ENCODE measurements at regions not wholly inside any gene's neighbourhood (a gene's known extent, or its start where the extent isn't known, plus 50 kb on each side); places are given as distances from the start of the nearest gene placed in this dataset.
A peak's percentile ranks its signal among the peaks of the same experiment; 100 is the strongest.

GRCh38 chr6:85192596-85192995 is 257.3 kb upstream of the NT5E start:
- no peaks in the 10 kb centered on the region for H4K20me1 ChIP-seq (ENCODE audit: insufficient read depth, low read length)
- H3K79me2 ChIP-seq (ENCODE audit: insufficient read depth, low read length) = no peaks in the 10 kb centered on the region
- H3K4me1 ChIP-seq (ENCODE audit: insufficient read depth, low read length) = peaks cover 4% of the 10 kb centered on the region
- H3K36me3 ChIP-seq (ENCODE audit: insufficient read depth, low read length) = no peaks in the 10 kb centered on the region
- H2AFZ ChIP-seq (ENCODE audit: low read depth, low read length) = no peak overlapping the region
- no peaks in the 10 kb centered on the region for H3K9me3 ChIP-seq (ENCODE audit: insufficient read depth, low read depth, low read length)
- Mint-ChIP-seq H3K9me3 (ENCODE audit: unreplicated experiment) (peaks cover 5% of the 10 kb centered on the region), H3K27ac (ENCODE audit: unreplicated experiment) (no peak overlapping the region), H3K36me3 (ENCODE audit: low read depth, unreplicated experiment) (no peaks in the 10 kb centered on the region), H3K27me3 (ENCODE audit: low read depth, unreplicated experiment) (no peaks in the 10 kb centered on the region), H3K4me1 (ENCODE audit: low read depth, unreplicated experiment) (peaks cover 17% of the 10 kb centered on the region), H3K4me3 (ENCODE audit: unreplicated experiment) (no peak overlapping the region)
- no peak overlapping the region for H3K4me3 ChIP-seq (ENCODE audit: insufficient read depth, low read depth, low read length)
- H3K27ac ChIP-seq (ENCODE audit: low read depth, low read length) = peak overlapping the region; percentile 55
- FAIRE-seq (no peak), DNase-seq (ENCODE audit: low read depth) (no peak)
- H3K9ac ChIP-seq (ENCODE audit: low read length) = no peak overlapping the region
- TF ChIP-seq EZH2 (IDR thresholded peaks at IDR 0.05; ENCODE audit: insufficient read depth, low read length) = no peak
- TF ChIP-seq, protein P1, sequence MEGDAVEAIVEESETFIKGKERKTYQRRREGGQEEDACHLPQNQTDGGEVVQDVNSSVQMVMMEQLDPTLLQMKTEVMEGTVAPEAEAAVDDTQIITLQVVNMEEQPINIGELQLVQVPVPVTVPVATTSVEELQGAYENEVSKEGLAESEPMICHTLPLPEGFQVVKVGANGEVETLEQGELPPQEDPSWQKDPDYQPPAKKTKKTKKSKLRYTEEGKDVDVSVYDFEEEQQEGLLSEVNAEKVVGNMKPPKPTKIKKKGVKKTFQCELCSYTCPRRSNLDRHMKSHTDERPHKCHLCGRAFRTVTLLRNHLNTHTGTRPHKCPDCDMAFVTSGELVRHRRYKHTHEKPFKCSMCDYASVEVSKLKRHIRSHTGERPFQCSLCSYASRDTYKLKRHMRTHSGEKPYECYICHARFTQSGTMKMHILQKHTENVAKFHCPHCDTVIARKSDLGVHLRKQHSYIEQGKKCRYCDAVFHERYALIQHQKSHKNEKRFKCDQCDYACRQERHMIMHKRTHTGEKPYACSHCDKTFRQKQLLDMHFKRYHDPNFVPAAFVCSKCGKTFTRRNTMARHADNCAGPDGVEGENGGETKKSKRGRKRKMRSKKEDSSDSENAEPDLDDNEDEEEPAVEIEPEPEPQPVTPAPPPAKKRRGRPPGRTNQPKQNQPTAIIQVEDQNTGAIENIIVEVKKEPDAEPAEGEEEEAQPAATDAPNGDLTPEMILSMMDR (IDR thresholded peaks at IDR 0.05; ENCODE audit: insufficient read depth, low read depth, low read length) = no peak
- no peak overlapping the region for H3K4me2 ChIP-seq (ENCODE audit: low read length)
- H3K27me3 ChIP-seq (ENCODE audit: insufficient read depth, low read length) = no peaks in the 10 kb centered on the region

DNA sequence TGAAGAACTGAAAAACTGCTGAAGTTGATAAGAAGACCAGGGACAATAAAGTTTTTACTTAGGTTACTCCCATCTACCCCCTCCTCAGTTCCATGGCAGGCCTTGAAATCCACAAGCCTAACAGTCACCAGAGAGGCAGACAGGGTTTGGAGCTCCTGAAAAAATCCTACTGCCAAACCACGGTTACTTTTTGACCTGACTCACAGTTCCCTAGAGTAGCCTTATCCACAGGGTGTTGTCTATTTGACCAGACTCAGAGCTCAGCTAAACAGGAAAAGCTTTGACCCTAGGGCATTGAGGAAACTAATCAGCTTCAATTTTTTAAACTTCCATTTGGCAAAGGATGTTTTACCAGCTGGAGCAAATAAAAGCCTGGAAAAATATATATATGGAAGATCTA is 257.7 kb upstream of the NT5E start:
- Histone ChIP-seq H4K20me1 (ENCODE audit: insufficient read depth, low read length) (no peaks in the 10 kb centered on the region), H3K4me2 (ENCODE audit: low read length) (peak overlapping the region; percentile 39), H3K27ac (ENCODE audit: low read depth, low read length) (peak overlapping the region; percentile 55), H3K79me2 (ENCODE audit: insufficient read depth, low read length) (no peaks in the 10 kb centered on the region), H3K36me3 (ENCODE audit: insufficient read depth, low read length) (no peaks in the 10 kb centered on the region), H3K4me1 (ENCODE audit: insufficient read depth, low read length) (peaks cover 4% of the 10 kb centered on the region), H3K9ac (ENCODE audit: low read length) (peak overlapping the region; percentile 40), H3K27me3 (ENCODE audit: insufficient read depth, low read length) (no peaks in the 10 kb centered on the region), H3K9me3 (ENCODE audit: insufficient read depth, low read depth, low read length) (no peaks in the 10 kb centered on the region), H3K4me3 (ENCODE audit: insufficient read depth, low read depth, low read length) (no peak overlapping the region), H2AFZ (ENCODE audit: low read depth, low read length) (no peak overlapping the region)
- H3K9me3 Mint-ChIP-seq (ENCODE audit: unreplicated experiment) = peaks cover 5% of the 10 kb centered on the region
- peak overlapping the region; percentile 97 for H3K27ac Mint-ChIP-seq (ENCODE audit: unreplicated experiment)
- DNase-seq (ENCODE audit: low read depth) (peak; percentile 3), FAIRE-seq (no peak)
- no peak overlapping the region for H3K4me3 Mint-ChIP-seq (ENCODE audit: unreplicated experiment)
- TF ChIP-seq, protein P1 (IDR thresholded peaks at IDR 0.05; ENCODE audit: insufficient read depth, low read depth, low read length) = no peak
- no peak for TF ChIP-seq EZH2 (IDR thresholded peaks at IDR 0.05; ENCODE audit: insufficient read depth, low read length)
- peaks cover 21% of the 10 kb centered on the region for H3K4me1 Mint-ChIP-seq (ENCODE audit: low read depth, unreplicated experiment)
- no peaks in the 10 kb centered on the region for H3K27me3 Mint-ChIP-seq (ENCODE audit: low read depth, unreplicated experiment)
- H3K36me3 Mint-ChIP-seq (ENCODE audit: low read depth, unreplicated experiment) = no peaks in the 10 kb centered on the region

- Histone ChIP-seq H3K79me2 (ENCODE audit: insufficient read depth, low read length) (no peaks in the 10 kb centered on the region), H3K4me1 (ENCODE audit: insufficient read depth, low read length) (peaks cover 4% of the 10 kb centered on the region), H3K9ac (ENCODE audit: low read length) (peak overlapping the region; percentile 40), H3K27ac (ENCODE audit: low read depth, low read length) (peak overlapping the region; percentile 55), H2AFZ (ENCODE audit: low read depth, low read length) (no peak overlapping the region), H3K4me2 (ENCODE audit: low read length) (peak overlapping the region; percentile 39), H3K27me3 (ENCODE audit: insufficient read depth, low read length) (no peaks in the 10 kb centered on the region), H4K20me1 (ENCODE audit: insufficient read depth, low read length) (no peaks in the 10 kb centered on the region), H3K4me3 (ENCODE audit: insufficient read depth, low read depth, low read length) (no peak overlapping the region), H3K9me3 (ENCODE audit: insufficient read depth, low read depth, low read length) (no peaks in the 10 kb centered on the region), H3K36me3 (ENCODE audit: insufficient read depth, low read length) (no peaks in the 10 kb centered on the region)
- FAIRE-seq (no peak), DNase-seq (ENCODE audit: low read depth) (peak; percentile 20)
- TF ChIP-seq, protein P1 (IDR thresholded peaks at IDR 0.05; ENCODE audit: insufficient read depth, low read depth, low read length) = no peak
- no peak for TF ChIP-seq EZH2 (IDR thresholded peaks at IDR 0.05; ENCODE audit: insufficient read depth, low read length)
- peak overlapping the region; percentile 97 for H3K27ac Mint-ChIP-seq (ENCODE audit: unreplicated experiment)
- H3K36me3 Mint-ChIP-seq (ENCODE audit: low read depth, unreplicated experiment) = no peaks in the 10 kb centered on the region
- H3K9me3 Mint-ChIP-seq (ENCODE audit: unreplicated experiment) = peaks cover 5% of the 10 kb centered on the region
- no peak overlapping the region for H3K4me3 Mint-ChIP-seq (ENCODE audit: unreplicated experiment)
- no peaks in the 10 kb centered on the region for H3K27me3 Mint-ChIP-seq (ENCODE audit: low read depth, unreplicated experiment)
- H3K4me1 Mint-ChIP-seq (ENCODE audit: low read depth, unreplicated experiment) = peaks cover 25% of the 10 kb centered on the region
These were observed 258.2 kb upstream of the NT5E start for GRCh38 chr6:85191656-85192055.
